Muscle of leg (tissue), 2 donors: ENCODE measurements at regions not wholly inside any gene's neighbourhood (a gene's known extent, or its start where the extent isn't known, plus 50 kb on each side); places are given as distances from the start of the nearest gene placed in this dataset.

ENCODE experiments used
- DNase-seq: peaks from one replicate; pipeline ENCODE4 v3.0.0; 2013
- H3K27ac ChIP-seq: one replicate; pipeline ENCODE4 v1.5.1; 2013; ENCODE audit warnings: mild to moderate bottlenecking, low read length, control low read depth
- H3K27me3 ChIP-seq: one replicate; pipeline ENCODE4 v1.6.1; 2013; ENCODE audit warnings: low read length; ENCODE audit not compliant: control insufficient read depth, insufficient read depth
- H3K36me3 ChIP-seq: one replicate; pipeline ENCODE4 v1.6.1; 2013; ENCODE audit warnings: low read length; ENCODE audit not compliant: control insufficient read depth, insufficient read depth
- H3K4me1 ChIP-seq: one replicate; pipeline ENCODE4 v1.6.1; 2013; ENCODE audit warnings: low read length; ENCODE audit not compliant: control insufficient read depth, insufficient read depth
- H3K4me3 ChIP-seq: one replicate; pipeline ENCODE4 v1.5.1; 2013; ENCODE audit warnings: low read length, control low read depth
- H3K9me3 ChIP-seq: replicated peaks from 2 replicates; pipeline ENCODE4 v1.6.1; 2013; ENCODE audit warnings: low read depth, low read length; ENCODE audit not compliant: control insufficient read depth

DNA sequence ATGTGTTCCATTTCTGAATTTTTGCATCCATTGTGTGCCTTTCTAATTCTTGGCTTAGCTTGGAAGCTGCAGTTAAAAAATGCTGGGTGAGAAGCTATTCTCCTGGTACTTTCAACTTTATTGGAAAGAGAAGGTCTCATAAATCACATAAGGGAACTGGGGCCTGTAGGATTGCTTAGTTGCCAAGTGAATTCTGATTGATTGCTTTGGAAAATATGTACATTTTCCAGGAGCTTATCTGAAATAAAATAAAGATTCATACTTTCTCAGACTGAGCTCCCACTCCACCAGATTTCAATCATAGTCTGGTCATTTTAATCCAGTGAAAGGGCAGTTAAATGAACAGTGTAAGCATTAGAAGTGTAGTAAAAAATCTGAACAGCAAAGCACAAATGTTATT is 50.0 kb upstream of the PRICKLE1 start:
- H3K36me3 ChIP-seq = no peaks in the 10 kb centered on the region
- H3K27me3 ChIP-seq = no peaks in the 10 kb centered on the region
- H3K4me3 ChIP-seq = no peak overlapping the region
- no peaks in the 10 kb centered on the region for H3K4me1 ChIP-seq
- no peak overlapping the region for H3K27ac ChIP-seq
- DNase-seq = peak; percentile 36
- H3K9me3 ChIP-seq = no peaks in the 10 kb centered on the region
